K562 (cell line): ENCODE measurements at regions not wholly inside any gene's neighbourhood (a gene's known extent, or its start where the extent isn't known, plus 50 kb on each side); places are given as distances from the start of the nearest gene placed in this dataset.

Source experiments
- ATAC-seq: fragments of 200-7000 bp; cut with Tn5 transposase; 3 replicates; pipeline ENCODE4 v1.9.1; 2020; ENCODE audit warnings: moderate library complexity
- BruUV-seq: library from RNA; stranded (reverse); fragments of 400-500 nt; replicated peaks from 2 replicates; lab custom pipeline; 2021; lab: Mats Ljungman, UMichigan
- CTCF ChIA-PET: fragments of 300-600 bp; formaldehyde crosslinking; extraction: SDS; loops from one replicate; lab custom pipeline; 2021; ENCODE audit warnings: low intra/inter-chr PET ratio; lab: Yijun Ruan, JAX
- POLR2A ChIA-PET: fragments of 300-600, 350-650 bp; sonication (Branson Sonifier 250); formaldehyde crosslinking; extraction: SDS; loops from one replicate; lab custom pipeline; 2021; ENCODE audit warnings: antibody characterized with exemption, inconsistent platforms; lab: Yijun Ruan, JAX
- DNase-seq, 4 experiments: peaks; one replicate each; pipeline versions ENCODE4 v3.0.0 to v3.0.0-alpha.2; 2011 to 2018; ENCODE audit warnings: low spot score in 3 of 4, mixed read lengths in 3 of 4; ENCODE audit errors: extremely low read depth in 1 of 4
- FAIRE-seq: peaks from 2 replicates; lab custom pipeline; 2011; peaks lifted over from hg19 to GRCh38; lab: Jason Lieb, UNC
- H2AFZ ChIP-seq: 2 replicates; pipeline ENCODE4 v1.6.0; 2011; ENCODE audit warnings: low read depth, low read length, control low read depth, inconsistent platforms
- H3K27ac ChIP-seq: fragments of 200-600 bp; 3 replicates; pipeline ENCODE4 v1.8.0; 2011; ENCODE audit warnings: low read depth, mild to moderate bottlenecking, control low read depth, inconsistent platforms, low read length, moderate library complexity, mixed read lengths; ENCODE audit errors: extremely low read depth
- H3K27me3 ChIP-seq, 2 experiments: fragments of 300-600 bp in 1 of 2; 2 replicates in 1 of 2; 3 replicates in 1 of 2; pipeline versions ENCODE4 v1.6.0 to v1.8.0; 2011; ENCODE audit warnings: inconsistent platforms in 2 of 2, low read length in 2 of 2, mild to moderate bottlenecking in 1 of 2, mixed read lengths in 1 of 2, moderate library complexity in 1 of 2; ENCODE audit not compliant: control insufficient read depth in 2 of 2, insufficient read depth in 2 of 2
- H3K36me3 ChIP-seq: fragments of 300-600 bp; 3 replicates; pipeline ENCODE4 v1.8.0; 2011; ENCODE audit warnings: mild to moderate bottlenecking, low read length, inconsistent platforms; ENCODE audit not compliant: control insufficient read depth, insufficient read depth
- H3K4me1 ChIP-seq, 2 experiments: fragments of 200-600 bp in 1 of 2; replicated peaks in 1 of 2; 2 replicates in 1 of 2; 3 replicates in 1 of 2; pipeline versions ENCODE4 v1.5.1 to v1.8.0; 2011; ENCODE audit warnings: inconsistent platforms in 2 of 2, low read length in 2 of 2, mild to moderate bottlenecking in 1 of 2, mixed read lengths in 1 of 2, moderate library complexity in 1 of 2; ENCODE audit not compliant: control insufficient read depth in 2 of 2, insufficient read depth in 2 of 2
- H3K4me2 ChIP-seq: 2 replicates; pipeline ENCODE4 v1.6.1; 2011; ENCODE audit warnings: low read length, control low read depth, inconsistent platforms, mixed read lengths; ENCODE audit not compliant: insufficient read depth
- H3K4me3 ChIP-seq: fragments of 200-600 bp; sonication (generic), shearing (Covaris generic); 2 replicates; pipeline ENCODE4 v1.5.1; 2016; ENCODE audit warnings: control low read depth, inconsistent platforms
- H3K79me2 ChIP-seq: fragments of 200-600 bp; 3 replicates; pipeline ENCODE4 v1.8.0; 2011; ENCODE audit warnings: low read length, inconsistent platforms; ENCODE audit not compliant: control insufficient read depth, insufficient read depth
- H3K9ac ChIP-seq, 2 experiments: 2 replicates each; pipeline versions ENCODE4 v1.6.0 to v1.6.1; 2011; ENCODE audit warnings: low read depth in 2 of 2, low read length in 2 of 2, control low read depth in 1 of 2, inconsistent platforms in 1 of 2, mild to moderate bottlenecking in 1 of 2, mixed read lengths in 1 of 2; ENCODE audit not compliant: insufficient read depth in 1 of 2
- H3K9me1 ChIP-seq: one replicate; pipeline ENCODE4 v1.6.0; 2011; ENCODE audit warnings: inconsistent platforms, mild to moderate bottlenecking, low read length, moderate library complexity; ENCODE audit not compliant: control insufficient read depth, insufficient read depth
- H3K9me3 ChIP-seq: replicated peaks from 2 replicates; pipeline ENCODE4 v1.5.1; 2011; ENCODE audit warnings: low read depth, low read length, inconsistent platforms; ENCODE audit not compliant: control insufficient read depth, insufficient read depth
- H4K20me1 ChIP-seq: replicated peaks from 2 replicates; pipeline ENCODE4 v1.6.1; 2011; ENCODE audit warnings: low read length, inconsistent platforms, mixed read lengths; ENCODE audit not compliant: control insufficient read depth, insufficient read depth
- ATF1 ChIP-seq, 2 experiments: fragments of 450-650 bp in 1 of 2; IDR thresholded peaks; 2 replicates each; pipeline ENCODE4 v1.6.1; 2016; ENCODE audit warnings: missing compliant biosample characterization in 1 of 2, missing genetic modification characterization in 1 of 2
- BRD4 ChIP-seq: fragments of 200-600 bp; sonication (generic); IDR thresholded peaks from 2 replicates; pipeline ENCODE4 v1.6.1; 2017; ENCODE audit warnings: inconsistent platforms
- HLTF ChIP-seq: fragments of 450-650 bp; IDR thresholded peaks from 2 replicates; pipeline ENCODE4 v1.6.1; 2016
- NCOA4 ChIP-seq: fragments of 450-650 bp; IDR thresholded peaks from 2 replicates; pipeline ENCODE4 v1.6.1; 2018; ENCODE audit warnings: mild to moderate bottlenecking; ENCODE audit not compliant: partially characterized antibody
- SAP30 ChIP-seq: fragments of 200-600 bp; sonication (generic); IDR thresholded peaks from 2 replicates; pipeline ENCODE4 v1.6.1; 2012; ENCODE audit warnings: borderline replicate concordance, low read depth, mild to moderate bottlenecking, moderate library complexity, low read length, control low read depth, inconsistent platforms; ENCODE audit not compliant: insufficient read depth, poor library complexity, severe bottlenecking
- TARDBP ChIP-seq: fragments of 450-650 bp; IDR thresholded peaks from 2 replicates; pipeline ENCODE4 v1.6.1; 2016
- ZNF589 ChIP-seq: fragments of 200-800 bp; sonication (Bioruptor generic); IDR thresholded peaks from 2 replicates; pipeline ENCODE4 v1.6.1; 2016; ENCODE audit warnings: low read depth, missing genetic modification characterization, missing compliant biosample characterization
- ZNF785 ChIP-seq: fragments of 250-450 bp; sonication (Bioruptor Pico); IDR thresholded peaks from 2 replicates; pipeline ENCODE4 v1.4.0; 2020; ENCODE audit warnings: mild to moderate bottlenecking
- ZZZ3 ChIP-seq: fragments of 450-650 bp; IDR thresholded peaks from 2 replicates; pipeline ENCODE4 v1.6.1; 2016; ENCODE audit warnings: antibody characterized with exemption, mild to moderate bottlenecking, moderate library complexity
- WGBS: fragments of 100-300 bp; shearing (Covaris generic); methylation state at CpG from one replicate; pipeline ENCODE4 v1.1.6; 2016; ENCODE audit warnings: low coverage, mixed read lengths; ENCODE audit not compliant: insufficient coverage; ENCODE audit errors: missing lambda C conversion rate; 5-methylcytosine and 5-hydroxymethylcytosine counted together
- in situ Hi-C: fragments of 300-500 bp; cut with MboI; formaldehyde crosslinking; loops from 4 replicates; pipeline ENCODE4 v1.15.0; 2018; ENCODE audit warnings: inconsistent platforms, mixed read lengths
- intact Hi-C: fragments of 100-400 bp; cut with micrococcal nuclease; formaldehyde crosslinking; loops from 2 replicates; pipeline ENCODE4 v1.14.2; 2022
- TF ChIP-seq, protein P1 (sequence below): fragments of 200-600 bp; sonication (generic); IDR thresholded peaks from one replicate; pipeline ENCODE4 v1.6.1; 2012; ENCODE audit warnings: mild to moderate bottlenecking, low read depth, low read length, inconsistent platforms
- TF ChIP-seq, protein P2 (sequence below): fragments of 250-450 bp; sonication (Bioruptor Pico); IDR thresholded peaks from 2 replicates; pipeline ENCODE4 v1.8.0; 2022; ENCODE audit warnings: inconsistent platforms, mild to moderate bottlenecking, moderate library complexity, borderline replicate concordance
- TF ChIP-seq, protein P3 (sequence below): sonication (generic); formaldehyde crosslinking; IDR thresholded peaks from 2 replicates; pipeline ENCODE4 v1.9.0; 2022; ENCODE audit warnings: mild to moderate bottlenecking, missing genetic modification reagents

DNA sequence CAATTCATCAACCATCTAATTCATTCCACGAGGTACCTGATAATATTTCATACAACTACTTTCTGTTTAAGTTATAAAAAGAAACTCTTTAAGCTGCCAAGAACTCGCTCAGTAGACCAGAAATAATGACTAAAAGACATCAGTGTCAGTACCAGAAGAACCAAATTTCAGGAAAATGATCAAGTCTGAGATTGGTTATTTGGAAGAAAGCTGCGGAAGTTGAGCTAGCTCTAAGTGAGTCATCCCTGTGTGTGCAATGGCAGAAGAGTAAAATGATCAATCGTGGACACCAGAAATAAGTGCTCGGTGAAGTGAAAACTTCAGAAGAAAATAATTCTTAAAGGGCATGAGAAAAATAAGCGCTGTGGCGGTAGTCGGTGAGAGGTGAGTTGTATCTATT is 933.2 kb upstream of the CHORDC1 start:
- in situ Hi-C loops: no loop called here
- POLR2A ChIA-PET: no interaction called here
- no peak overlapping the region for H3K4me2 ChIP-seq
- TF ChIP-seq ATF1 (CRISPR knock-in tag; IDR thresholded peaks at IDR 0.05) (no peak), ATF1 (tag; IDR thresholded peaks at IDR 0.05) (no peak), NCOA4 (no peak), BRD4 (no peak), ZZZ3 (no peak), ZNF589 (CRISPR knock-in tag) (no peak), HLTF (no peak), ZNF785 (CRISPR knock-in tag) (no peak), SAP30 (no peak), TARDBP (no peak)
- TF ChIP-seq, protein P1, sequence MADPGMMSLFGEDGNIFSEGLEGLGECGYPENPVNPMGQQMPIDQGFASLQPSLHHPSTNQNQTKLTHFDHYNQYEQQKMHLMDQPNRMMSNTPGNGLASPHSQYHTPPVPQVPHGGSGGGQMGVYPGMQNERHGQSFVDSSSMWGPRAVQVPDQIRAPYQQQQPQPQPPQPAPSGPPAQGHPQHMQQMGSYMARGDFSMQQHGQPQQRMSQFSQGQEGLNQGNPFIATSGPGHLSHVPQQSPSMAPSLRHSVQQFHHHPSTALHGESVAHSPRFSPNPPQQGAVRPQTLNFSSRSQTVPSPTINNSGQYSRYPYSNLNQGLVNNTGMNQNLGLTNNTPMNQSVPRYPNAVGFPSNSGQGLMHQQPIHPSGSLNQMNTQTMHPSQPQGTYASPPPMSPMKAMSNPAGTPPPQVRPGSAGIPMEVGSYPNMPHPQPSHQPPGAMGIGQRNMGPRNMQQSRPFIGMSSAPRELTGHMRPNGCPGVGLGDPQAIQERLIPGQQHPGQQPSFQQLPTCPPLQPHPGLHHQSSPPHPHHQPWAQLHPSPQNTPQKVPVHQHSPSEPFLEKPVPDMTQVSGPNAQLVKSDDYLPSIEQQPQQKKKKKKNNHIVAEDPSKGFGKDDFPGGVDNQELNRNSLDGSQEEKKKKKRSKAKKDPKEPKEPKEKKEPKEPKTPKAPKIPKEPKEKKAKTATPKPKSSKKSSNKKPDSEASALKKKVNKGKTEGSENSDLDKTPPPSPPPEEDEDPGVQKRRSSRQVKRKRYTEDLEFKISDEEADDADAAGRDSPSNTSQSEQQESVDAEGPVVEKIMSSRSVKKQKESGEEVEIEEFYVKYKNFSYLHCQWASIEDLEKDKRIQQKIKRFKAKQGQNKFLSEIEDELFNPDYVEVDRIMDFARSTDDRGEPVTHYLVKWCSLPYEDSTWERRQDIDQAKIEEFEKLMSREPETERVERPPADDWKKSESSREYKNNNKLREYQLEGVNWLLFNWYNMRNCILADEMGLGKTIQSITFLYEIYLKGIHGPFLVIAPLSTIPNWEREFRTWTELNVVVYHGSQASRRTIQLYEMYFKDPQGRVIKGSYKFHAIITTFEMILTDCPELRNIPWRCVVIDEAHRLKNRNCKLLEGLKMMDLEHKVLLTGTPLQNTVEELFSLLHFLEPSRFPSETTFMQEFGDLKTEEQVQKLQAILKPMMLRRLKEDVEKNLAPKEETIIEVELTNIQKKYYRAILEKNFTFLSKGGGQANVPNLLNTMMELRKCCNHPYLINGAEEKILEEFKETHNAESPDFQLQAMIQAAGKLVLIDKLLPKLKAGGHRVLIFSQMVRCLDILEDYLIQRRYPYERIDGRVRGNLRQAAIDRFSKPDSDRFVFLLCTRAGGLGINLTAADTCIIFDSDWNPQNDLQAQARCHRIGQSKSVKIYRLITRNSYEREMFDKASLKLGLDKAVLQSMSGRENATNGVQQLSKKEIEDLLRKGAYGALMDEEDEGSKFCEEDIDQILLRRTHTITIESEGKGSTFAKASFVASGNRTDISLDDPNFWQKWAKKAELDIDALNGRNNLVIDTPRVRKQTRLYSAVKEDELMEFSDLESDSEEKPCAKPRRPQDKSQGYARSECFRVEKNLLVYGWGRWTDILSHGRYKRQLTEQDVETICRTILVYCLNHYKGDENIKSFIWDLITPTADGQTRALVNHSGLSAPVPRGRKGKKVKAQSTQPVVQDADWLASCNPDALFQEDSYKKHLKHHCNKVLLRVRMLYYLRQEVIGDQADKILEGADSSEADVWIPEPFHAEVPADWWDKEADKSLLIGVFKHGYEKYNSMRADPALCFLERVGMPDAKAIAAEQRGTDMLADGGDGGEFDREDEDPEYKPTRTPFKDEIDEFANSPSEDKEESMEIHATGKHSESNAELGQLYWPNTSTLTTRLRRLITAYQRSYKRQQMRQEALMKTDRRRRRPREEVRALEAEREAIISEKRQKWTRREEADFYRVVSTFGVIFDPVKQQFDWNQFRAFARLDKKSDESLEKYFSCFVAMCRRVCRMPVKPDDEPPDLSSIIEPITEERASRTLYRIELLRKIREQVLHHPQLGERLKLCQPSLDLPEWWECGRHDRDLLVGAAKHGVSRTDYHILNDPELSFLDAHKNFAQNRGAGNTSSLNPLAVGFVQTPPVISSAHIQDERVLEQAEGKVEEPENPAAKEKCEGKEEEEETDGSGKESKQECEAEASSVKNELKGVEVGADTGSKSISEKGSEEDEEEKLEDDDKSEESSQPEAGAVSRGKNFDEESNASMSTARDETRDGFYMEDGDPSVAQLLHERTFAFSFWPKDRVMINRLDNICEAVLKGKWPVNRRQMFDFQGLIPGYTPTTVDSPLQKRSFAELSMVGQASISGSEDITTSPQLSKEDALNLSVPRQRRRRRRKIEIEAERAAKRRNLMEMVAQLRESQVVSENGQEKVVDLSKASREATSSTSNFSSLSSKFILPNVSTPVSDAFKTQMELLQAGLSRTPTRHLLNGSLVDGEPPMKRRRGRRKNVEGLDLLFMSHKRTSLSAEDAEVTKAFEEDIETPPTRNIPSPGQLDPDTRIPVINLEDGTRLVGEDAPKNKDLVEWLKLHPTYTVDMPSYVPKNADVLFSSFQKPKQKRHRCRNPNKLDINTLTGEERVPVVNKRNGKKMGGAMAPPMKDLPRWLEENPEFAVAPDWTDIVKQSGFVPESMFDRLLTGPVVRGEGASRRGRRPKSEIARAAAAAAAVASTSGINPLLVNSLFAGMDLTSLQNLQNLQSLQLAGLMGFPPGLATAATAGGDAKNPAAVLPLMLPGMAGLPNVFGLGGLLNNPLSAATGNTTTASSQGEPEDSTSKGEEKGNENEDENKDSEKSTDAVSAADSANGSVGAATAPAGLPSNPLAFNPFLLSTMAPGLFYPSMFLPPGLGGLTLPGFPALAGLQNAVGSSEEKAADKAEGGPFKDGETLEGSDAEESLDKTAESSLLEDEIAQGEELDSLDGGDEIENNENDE: no peak
- TF ChIP-seq, protein P2, sequence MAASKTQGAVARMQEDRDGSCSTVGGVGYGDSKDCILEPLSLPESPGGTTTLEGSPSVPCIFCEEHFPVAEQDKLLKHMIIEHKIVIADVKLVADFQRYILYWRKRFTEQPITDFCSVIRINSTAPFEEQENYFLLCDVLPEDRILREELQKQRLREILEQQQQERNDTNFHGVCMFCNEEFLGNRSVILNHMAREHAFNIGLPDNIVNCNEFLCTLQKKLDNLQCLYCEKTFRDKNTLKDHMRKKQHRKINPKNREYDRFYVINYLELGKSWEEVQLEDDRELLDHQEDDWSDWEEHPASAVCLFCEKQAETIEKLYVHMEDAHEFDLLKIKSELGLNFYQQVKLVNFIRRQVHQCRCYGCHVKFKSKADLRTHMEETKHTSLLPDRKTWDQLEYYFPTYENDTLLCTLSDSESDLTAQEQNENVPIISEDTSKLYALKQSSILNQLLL (CRISPR knock-in tag): no peak
- TF ChIP-seq, protein P3, sequence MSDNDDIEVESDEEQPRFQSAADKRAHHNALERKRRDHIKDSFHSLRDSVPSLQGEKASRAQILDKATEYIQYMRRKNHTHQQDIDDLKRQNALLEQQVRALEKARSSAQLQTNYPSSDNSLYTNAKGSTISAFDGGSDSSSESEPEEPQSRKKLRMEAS: no peak

More for the DNA sequence above, 933.2 kb upstream of the CHORDC1 start:
- H3K9ac ChIP-seq: no peak overlapping the region
- intact Hi-C loops: no loop called here
- DNase-seq: no peak
- ATAC-seq: no peak
- CTCF ChIA-PET: no interaction called here
- FAIRE-seq: no peak
- no peak overlapping the region for H3K27ac ChIP-seq
- H3K4me3 ChIP-seq: no peak overlapping the region
- H3K4me1 ChIP-seq: no peaks in the 10 kb centered on the region
- no peaks in the 10 kb centered on the region for H4K20me1 ChIP-seq
- no peak overlapping the region for H2AFZ ChIP-seq
- H3K9me1 ChIP-seq: no peaks in the 10 kb centered on the region
- H3K9me3 ChIP-seq: no peaks in the 10 kb centered on the region
- no peaks in the 10 kb centered on the region for H3K79me2 ChIP-seq
- no TSS peak for BruUV-seq
- H3K36me3 ChIP-seq: no peaks in the 10 kb centered on the region
- no peaks in the 10 kb centered on the region for H3K27me3 ChIP-seq
- WGBS: under 1% methylated on average over 8 of the region's 8 CpGs
